HG02884 (cell line): ENCODE measurements at regions not wholly inside any gene's neighbourhood (a gene's known extent, or its start where the extent isn't known, plus 50 kb on each side); places are given as distances from the start of the nearest gene placed in this dataset.

Experiments used
- ATAC-seq: cut with Tn5 transposase; IDR thresholded peaks from one replicate; pipeline ENCODE4 v1.9.1; 2021; ENCODE audit warnings: mild to moderate bottlenecking, moderate library complexity; ENCODE audit not compliant: unreplicated experiment

DNA sequence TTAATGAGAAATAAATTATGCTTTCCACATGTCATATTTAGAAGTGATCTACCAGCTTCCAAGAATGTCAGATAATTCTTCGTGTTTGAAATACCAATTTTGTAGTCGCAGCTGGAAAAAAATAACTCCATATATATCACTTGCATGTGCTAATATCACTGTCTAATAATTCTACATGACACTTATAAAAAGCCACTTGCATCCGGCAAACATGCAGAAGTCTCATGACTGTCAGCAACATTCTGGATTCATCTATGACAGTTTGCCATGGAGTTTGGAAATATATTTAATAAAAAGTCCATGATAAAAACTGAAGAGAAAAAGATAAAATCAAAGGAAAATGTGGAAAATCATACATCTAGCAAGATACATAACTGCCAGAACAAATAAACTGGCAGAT, 1784.4 kb downstream of the SUCLG1 start:
- ATAC-seq = no peak

- no peak for ATAC-seq
Measured at GRCh38 chr2:82667491-82667890, 1791.6 kb downstream of the SUCLG1 start.

- ATAC-seq = no peak
Measured at GRCh38 chr2:82665691-82666090, 1793.4 kb downstream of the SUCLG1 start.

- no peak for ATAC-seq
Measured at GRCh38 chr2:82657106-82657505, 1802.0 kb downstream of the SUCLG1 start.

GRCh38 chr2:82656420-82656819, 1802.7 kb downstream of the SUCLG1 start:
- no peak for ATAC-seq

DNA sequence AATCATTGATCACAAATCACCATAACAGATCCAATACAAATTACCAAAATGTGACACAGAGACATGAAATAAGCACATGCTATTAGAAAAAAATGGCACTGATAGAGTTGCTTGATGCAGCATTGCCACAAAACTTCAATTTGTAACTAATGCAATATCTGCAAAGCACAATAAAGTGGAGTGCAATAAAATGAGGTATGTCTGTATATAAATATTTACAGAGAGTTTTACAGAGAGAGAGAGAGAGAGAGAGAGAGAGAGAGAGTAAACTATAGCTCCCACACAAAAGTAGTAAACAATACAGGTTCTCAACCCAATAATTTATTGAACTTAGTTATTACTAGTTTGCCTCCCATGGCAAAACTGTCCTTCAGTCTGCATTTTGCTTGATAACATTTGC, 1807.0 kb downstream of the SUCLG1 start:
- no peak for ATAC-seq

- ATAC-seq = no peak
Measured at GRCh38 chr2:82650038-82650437, 1809.0 kb downstream of the SUCLG1 start.

DNA sequence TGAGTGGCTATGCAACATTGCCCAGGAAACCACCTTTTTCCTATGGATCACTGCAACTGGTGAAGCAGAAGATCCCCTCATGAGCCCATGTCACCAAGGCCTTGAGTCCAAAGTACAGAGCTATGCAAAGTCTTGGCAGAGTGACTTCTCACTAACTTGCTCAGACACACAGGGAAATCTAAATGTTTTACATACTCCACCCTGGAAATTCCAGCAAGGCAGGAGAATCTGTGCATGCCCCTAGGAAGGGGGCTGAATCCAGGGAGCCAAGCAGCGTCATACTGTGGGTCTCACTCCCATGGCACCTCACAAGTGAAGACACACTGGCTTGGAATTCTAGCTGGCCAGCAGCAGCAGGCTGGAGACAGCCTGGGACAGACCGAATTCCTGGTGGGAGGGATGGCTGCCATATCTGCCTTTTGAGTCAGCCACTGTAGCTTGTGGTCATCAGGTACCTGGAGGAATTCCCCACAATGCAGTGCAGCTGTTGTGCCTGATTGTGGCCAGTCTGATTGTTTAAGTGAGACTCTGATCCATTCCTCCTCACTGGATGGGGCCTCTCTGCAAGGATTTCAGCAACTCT, 1817.4 kb downstream of the SUCLG1 start:
- no peak for ATAC-seq

DNA sequence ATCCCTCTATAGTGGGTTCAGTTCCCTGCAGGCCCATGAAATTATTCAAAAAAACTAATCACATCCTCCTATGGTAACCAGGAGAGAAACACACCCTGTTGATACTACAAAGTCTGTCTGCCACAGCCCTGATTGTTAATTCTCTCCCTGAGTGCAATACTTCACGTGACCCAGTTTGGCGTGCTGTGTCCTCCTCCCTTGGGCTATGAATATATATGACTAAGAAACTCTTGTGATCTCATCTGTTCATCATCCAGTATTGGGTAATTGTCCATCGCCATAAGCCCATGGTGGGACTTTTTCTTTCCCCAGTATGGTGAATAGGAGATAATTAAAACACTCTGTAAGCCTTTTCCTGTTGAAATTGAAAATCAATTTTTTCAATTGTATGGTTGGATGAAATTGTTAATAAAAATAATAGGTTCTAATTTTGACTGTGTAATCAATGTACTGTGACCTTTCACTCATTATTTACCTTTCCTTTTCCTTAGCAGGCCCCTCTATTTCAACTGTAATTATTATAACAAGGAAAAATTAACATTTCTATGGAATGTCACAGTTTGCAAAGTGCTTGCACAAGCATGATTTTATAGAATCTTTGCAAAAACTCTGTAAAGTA, 1822.6 kb downstream of the SUCLG1 start:
- no peak for ATAC-seq

GRCh38 chr2:82599021-82599420, 1860.1 kb downstream of the SUCLG1 start:
- ATAC-seq = no peak

DNA sequence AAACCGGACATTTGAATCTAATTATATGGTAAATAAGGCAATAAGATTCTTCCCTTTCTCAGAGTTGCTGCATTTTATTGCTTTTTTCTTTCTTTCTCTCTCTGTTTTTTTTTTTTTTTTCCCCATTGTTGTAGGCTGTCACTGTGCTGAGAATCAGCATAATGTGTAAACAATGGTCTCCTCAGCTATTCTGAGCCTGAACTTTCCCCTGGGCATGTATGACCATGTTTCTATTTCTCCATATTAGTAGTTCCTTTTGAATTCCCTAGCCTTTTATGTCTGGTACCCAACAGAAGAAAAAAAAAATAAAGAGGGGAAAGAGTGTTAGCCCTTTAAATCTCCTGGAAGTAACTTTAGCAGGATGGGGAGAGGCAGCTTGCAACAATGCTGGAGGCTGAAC, 1862.5 kb downstream of the SUCLG1 start:
- no peak for ATAC-seq

GRCh38 chr2:82591718-82592117, 1867.4 kb downstream of the SUCLG1 start:
- no peak for ATAC-seq

- no peak for ATAC-seq
Measured at GRCh38 chr2:82576656-82577055, 1882.4 kb downstream of the SUCLG1 start.

GRCh38 chr2:82539280-82539621, 1919.8 kb downstream of the SUCLG1 start:
- ATAC-seq = no peak

GRCh38 chr2:82538590-82539279, 1920.3 kb downstream of the SUCLG1 start:
- ATAC-seq = no peak

DNA sequence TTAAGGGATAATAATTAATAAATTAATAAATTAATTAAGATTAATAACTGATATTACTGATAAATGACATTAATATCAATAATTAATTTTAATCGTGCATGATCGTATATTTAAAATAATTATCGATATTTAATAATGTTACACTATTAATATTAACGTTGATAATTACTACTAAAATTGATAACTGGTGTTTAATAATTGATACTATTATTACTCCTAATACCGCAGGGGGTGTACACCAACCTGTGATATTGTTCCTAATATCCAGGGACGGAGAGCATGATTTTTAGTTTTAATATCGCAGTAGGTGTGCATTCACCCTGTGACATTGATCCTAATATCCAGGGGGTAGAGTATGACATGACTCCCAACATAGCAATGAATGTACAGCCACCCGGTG, 1930.8 kb downstream of the SUCLG1 start:
- no peak for ATAC-seq

DNA sequence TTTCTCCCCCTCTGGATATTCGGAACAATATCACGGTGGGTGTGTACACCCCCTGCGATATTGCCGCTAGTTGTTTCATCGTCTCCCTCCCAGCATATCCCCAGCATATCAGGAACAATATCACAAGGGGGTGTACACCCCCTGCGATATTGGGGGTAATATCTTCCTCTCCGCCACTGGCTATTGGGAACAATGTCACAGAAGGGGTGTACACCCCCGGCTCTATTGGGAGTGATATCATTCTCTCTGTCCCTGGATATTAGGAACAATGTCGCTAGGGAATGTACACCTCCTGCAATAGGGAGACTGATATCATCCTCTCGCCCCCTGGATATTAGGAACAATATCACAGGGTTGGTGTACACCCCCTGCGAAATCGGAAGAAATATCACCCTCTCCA, 1932.0 kb downstream of the SUCLG1 start:
- no peak for ATAC-seq

GRCh38 chr2:82526277-82526676, 1932.8 kb downstream of the SUCLG1 start:
- no peak for ATAC-seq

DNA sequence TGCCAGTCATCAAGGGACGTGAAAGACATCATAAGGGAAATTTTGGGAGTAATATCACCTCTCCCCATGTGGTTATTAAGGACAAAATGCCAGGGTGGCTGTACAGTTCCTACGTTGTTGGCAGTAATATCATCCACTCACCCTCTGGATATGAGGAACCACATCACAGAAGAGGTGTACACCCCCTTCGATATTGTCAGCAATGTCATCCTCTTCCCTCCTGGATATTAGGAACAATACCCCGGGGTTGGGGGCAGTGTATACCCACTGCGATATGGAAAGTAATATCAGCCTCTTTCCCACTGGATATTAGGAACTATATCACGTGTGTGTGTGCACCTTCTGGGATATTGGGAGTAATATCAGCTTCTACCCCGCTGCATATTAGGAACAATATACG, 1933.3 kb downstream of the SUCLG1 start:
- no peak for ATAC-seq

- ATAC-seq = no peak
Measured at GRCh38 chr2:82524826-82525225, 1934.3 kb downstream of the SUCLG1 start.

GRCh38 chr2:82511894-82512293, 1947.2 kb downstream of the SUCLG1 start:
- ATAC-seq = no peak

GRCh38 chr2:82508702-82509101, 1950.4 kb downstream of the SUCLG1 start:
- no peak for ATAC-seq

DNA sequence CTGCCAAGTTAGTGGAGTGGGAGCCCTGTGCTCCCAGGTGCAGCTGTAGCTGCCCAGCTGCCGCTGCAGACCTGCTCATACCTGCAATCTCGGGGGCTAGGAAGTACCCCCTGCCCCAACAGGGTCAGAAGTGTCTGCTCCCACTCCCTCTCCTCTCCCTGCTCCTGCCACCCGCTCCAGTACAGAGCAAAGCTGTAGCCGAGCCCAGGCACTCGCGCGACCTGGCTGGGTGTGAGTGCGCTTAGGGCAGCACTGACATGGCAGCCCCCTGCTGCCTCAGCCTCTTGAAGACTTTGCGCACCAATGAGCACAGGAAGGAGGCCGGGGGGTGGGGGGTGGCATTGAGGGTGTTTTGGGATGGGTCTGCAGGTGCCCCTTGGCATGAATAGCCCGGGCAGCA, 1951.4 kb downstream of the SUCLG1 start:
- no peak for ATAC-seq
